DOHH2 (cell line): ENCODE measurements at regions not wholly inside any gene's neighbourhood (a gene's known extent, or its start where the extent isn't known, plus 50 kb on each side); places are given as distances from the start of the nearest gene placed in this dataset.

Source experiments
- EZH2phosphoT487 ChIP-seq: fragments of 200-600 bp; sonication (generic); IDR thresholded peaks from 2 replicates; pipeline ENCODE4 v1.6.1; 2017; ENCODE audit warnings: borderline replicate concordance, mild to moderate bottlenecking, antibody characterized with exemption, low read length, moderate library complexity, mixed read lengths
- TF ChIP-seq, protein P1 (sequence below): fragments of 200-600 bp; sonication (generic); IDR thresholded peaks from one replicate; pipeline ENCODE4 v1.5.1; 2014; ENCODE audit warnings: antibody characterized with exemption, mild to moderate bottlenecking, low read depth, low read length; ENCODE audit not compliant: poor library complexity, severe bottlenecking

DNA sequence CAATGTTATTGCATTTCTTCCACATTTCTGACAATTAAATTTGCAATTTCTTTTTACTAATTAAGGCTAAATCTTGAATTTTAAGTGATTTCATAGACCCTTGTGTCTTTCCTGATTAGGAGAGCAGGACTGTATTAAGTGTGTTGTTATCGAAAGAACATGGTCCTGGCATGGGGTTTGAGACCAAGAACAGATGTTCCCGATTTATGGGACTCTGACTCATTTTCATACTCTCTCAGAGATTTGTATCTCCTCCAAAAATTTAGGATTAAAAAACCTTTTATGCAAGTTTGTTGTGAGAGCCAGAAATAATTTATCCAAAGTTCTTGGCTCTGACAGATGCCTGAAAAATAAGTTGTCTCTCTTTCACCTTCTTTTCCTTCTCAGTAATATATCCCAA, 589.3 kb upstream of the ARGLU1 start:
- TF ChIP-seq, protein P1, sequence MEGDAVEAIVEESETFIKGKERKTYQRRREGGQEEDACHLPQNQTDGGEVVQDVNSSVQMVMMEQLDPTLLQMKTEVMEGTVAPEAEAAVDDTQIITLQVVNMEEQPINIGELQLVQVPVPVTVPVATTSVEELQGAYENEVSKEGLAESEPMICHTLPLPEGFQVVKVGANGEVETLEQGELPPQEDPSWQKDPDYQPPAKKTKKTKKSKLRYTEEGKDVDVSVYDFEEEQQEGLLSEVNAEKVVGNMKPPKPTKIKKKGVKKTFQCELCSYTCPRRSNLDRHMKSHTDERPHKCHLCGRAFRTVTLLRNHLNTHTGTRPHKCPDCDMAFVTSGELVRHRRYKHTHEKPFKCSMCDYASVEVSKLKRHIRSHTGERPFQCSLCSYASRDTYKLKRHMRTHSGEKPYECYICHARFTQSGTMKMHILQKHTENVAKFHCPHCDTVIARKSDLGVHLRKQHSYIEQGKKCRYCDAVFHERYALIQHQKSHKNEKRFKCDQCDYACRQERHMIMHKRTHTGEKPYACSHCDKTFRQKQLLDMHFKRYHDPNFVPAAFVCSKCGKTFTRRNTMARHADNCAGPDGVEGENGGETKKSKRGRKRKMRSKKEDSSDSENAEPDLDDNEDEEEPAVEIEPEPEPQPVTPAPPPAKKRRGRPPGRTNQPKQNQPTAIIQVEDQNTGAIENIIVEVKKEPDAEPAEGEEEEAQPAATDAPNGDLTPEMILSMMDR, result no peak
- no peak for TF ChIP-seq EZH2phosphoT487
